SH-SY5Y (cell line): ENCODE measurements at regions not wholly inside any gene's neighbourhood (a gene's known extent, or its start where the extent isn't known, plus 50 kb on each side); places are given as distances from the start of the nearest gene placed in this dataset.

Experiments used
- GATA2 ChIP-seq: IDR thresholded peaks from 2 replicates; pipeline ENCODE4 v1.6.1; 2011; ENCODE audit warnings: mild to moderate bottlenecking, low read depth, low read length
- GATA3 ChIP-seq: IDR thresholded peaks from 2 replicates; pipeline ENCODE4 v1.6.1; 2011; ENCODE audit warnings: low read depth, mild to moderate bottlenecking, low read length, moderate library complexity

GRCh38 chr12:118760623-118761022, 220.7 kb upstream of the SRRM4 start:
- TF ChIP-seq GATA3: no peak
- no peak for TF ChIP-seq GATA2
